ENCODE measurements at regions not wholly inside any gene's neighbourhood (a gene's known extent, or its start where the extent isn't known, plus 50 kb on each side); places are given as distances from the start of the nearest gene placed in this dataset.
"Not testable (repeated sequence)": the region's sequence is repeated elsewhere in the genome, so short reads cannot be mapped to it uniquely, and the experiment has no call there.

DNA sequence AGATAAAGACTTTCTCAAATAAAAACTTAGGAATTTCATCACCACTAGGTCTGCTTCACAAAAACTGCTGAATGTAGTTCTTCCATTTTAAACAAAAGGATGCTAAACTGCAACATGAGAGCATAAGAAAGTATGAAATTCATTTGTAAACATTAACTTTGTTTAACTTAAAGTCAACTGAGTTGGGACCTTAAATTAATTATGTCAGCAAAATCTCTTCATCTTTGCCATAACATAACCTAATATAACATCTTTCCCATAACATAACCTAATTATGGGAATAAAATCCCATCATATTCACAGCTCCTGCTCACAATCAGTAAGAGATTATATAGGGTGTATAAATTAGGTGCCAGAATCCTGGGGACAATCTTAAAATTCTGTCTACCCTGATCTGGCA is 78.8 kb upstream of the PCSK5 start:
- DNase-seq = no peak

GRCh38 chr9:75812141-75812540 is 78.3 kb upstream of the PCSK5 start:
- DNase-seq = no peak

GRCh38 chr9:75814667-75815066 is 75.8 kb upstream of the PCSK5 start:
- no peak for DNase-seq

- DNase-seq = not testable (repeated sequence)
These were observed 69.9 kb upstream of the PCSK5 start for GRCh38 chr9:75820471-75821115.

GRCh38 chr9:75823151-75823550 is 67.3 kb upstream of the PCSK5 start:
- no peak for DNase-seq

DNA sequence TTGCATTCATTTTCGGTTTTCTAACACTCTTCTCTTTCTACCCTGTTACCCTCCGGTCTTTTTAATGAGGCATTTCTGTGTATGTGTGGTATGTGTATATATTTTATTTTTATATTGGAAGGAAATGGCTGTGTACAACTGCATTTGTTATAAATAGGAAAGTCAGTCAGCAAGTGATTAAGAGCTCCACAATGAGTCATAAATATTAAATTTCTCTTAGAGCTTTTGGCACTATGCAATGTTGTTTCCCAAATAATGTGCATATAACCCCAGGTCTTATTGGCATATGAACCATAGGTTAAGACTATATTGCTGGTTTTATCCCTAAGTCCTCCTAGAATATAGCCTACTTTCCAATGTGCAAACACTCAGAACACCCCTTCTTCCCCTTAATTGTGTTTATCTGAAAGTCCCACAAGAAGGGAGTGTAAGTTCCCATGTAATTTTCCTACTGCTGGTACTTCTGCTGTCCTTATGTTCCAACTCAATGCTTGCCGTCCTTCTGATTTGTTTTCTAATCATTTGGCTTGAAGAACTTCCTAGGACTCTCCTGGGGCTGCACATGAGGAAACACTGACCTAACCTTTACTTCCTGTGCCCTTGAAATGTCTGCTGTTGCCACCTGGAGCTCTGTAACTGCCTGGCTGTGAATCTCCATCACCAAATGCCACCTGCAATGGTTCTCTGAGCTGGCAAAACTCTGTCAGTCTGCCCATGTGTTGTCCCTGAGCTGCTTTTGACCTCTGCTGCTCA is 65.5 kb upstream of the PCSK5 start:
- no peak for DNase-seq

GRCh38 chr9:75826314-75826713 is 64.2 kb upstream of the PCSK5 start:
- no peak for DNase-seq

- no peak for DNase-seq
These were observed 60.2 kb upstream of the PCSK5 start for GRCh38 chr9:75830303-75830702.

GRCh38 chr9:75833778-75834177 is 56.7 kb upstream of the PCSK5 start:
- no peak for DNase-seq

DNA sequence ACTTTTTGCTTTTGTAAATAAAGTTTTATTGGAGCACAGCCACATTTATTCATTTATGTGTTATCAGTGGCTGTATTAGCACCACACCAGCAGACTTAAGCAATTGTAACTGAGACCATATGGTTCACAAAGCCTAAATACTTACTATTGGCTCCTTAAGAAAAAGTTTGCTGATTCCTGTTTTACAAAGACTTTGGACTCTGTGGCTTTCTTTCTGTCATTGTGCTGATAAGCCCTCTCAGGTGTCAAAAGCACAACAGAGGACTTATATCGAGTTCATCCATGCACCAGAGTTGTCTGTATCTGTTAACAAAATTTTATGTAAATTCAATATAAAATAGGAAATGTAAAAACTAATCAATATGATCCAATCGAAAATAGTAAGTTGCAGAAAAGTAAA is 55.6 kb upstream of the PCSK5 start:
- no peak for DNase-seq
